BLaER1 treated with 17β-estradiol and CSF1 and Interleukin-3, amounts not matched to agents 10 nM and 100 nM (cell line): ENCODE measurements at regions not wholly inside any gene's neighbourhood (a gene's known extent, or its start where the extent isn't known, plus 50 kb on each side); places are given as distances from the start of the nearest gene placed in this dataset.

ENCODE experiments used
- H3K27ac ChIP-seq, 11 experiments: shearing (Covaris generic); formaldehyde crosslinking; 2 replicates each; pipeline ENCODE4 v1.8.1; 2022
- H3K27me3 ChIP-seq, 11 experiments: shearing (Covaris generic); formaldehyde crosslinking; 2 replicates each; pipeline ENCODE4 v1.8.1; 2022
- H3K36me3 ChIP-seq, 11 experiments: shearing (Covaris generic); formaldehyde crosslinking; 2 replicates each; pipeline ENCODE4 v1.8.1; 2022
- H3K4me1 ChIP-seq, 10 experiments: shearing (Covaris generic); formaldehyde crosslinking; 2 replicates each; pipeline ENCODE4 v1.8.1; 2022
- H3K4me2 ChIP-seq, 11 experiments: shearing (Covaris generic); formaldehyde crosslinking; 2 replicates each; pipeline ENCODE4 v1.8.1; 2022
- H3K4me3 ChIP-seq, 10 experiments: shearing (Covaris generic); formaldehyde crosslinking; 2 replicates each; pipeline ENCODE4 v1.8.1; 2022
- H3K9ac ChIP-seq, 11 experiments: shearing (Covaris generic); formaldehyde crosslinking; 2 replicates each; pipeline ENCODE4 v1.8.1; 2022
- H3K9me3 ChIP-seq, 11 experiments: shearing (Covaris generic); formaldehyde crosslinking; replicated peaks in 1 of 11; 2 replicates each; pipeline ENCODE4 v1.8.1; 2022
- H4K20me1 ChIP-seq, 11 experiments: shearing (Covaris generic); formaldehyde crosslinking; 2 replicates each; pipeline ENCODE4 v1.8.1; 2022
- Cebpa-rat ChIP-seq, 11 experiments: shearing (Covaris generic); IDR thresholded peaks; 2 replicates each; pipeline ENCODE4 v1.8.1; 2022

- Histone ChIP-seq H3K4me2 (peak overlapping the region in 6 of 11 experiments; percentile 4 to 51 (median 36); a peak in 5 of 22 replicates), H3K4me3 (no peak overlapping the region), H3K9ac (no peak overlapping the region), H3K36me3 (no peaks in the 10 kb centered on the region), H3K27ac (no peak overlapping the region), H4K20me1 (no peaks in the 10 kb centered on the region), H3K9me3 (peaks cover 0 to 8% (median 5%) of the 10 kb centered on the region in 11 experiments; a peak in 6 of 22 replicates), H3K27me3 (no peaks in the 10 kb centered on the region), H3K4me1 (peaks cover 0 to 8% (median 0%) of the 10 kb centered on the region in 10 experiments; a peak in 6 of 20 replicates)
- TF ChIP-seq Cebpa-rat (IDR thresholded peaks at IDR 0.05): peak in 1 of 11 experiments; percentile 61; a peak in 1 of 22 replicates
Measured at GRCh38 chr7:85757348-85757747, 570.5 kb upstream of the SEMA3D start.

- Histone ChIP-seq H3K4me1 (no peaks in the 10 kb centered on the region), H3K4me3 (no peak overlapping the region), H3K9ac (no peak overlapping the region), H3K36me3 (no peaks in the 10 kb centered on the region), H3K27ac (no peak overlapping the region), H3K27me3 (no peaks in the 10 kb centered on the region), H3K4me2 (no peak overlapping the region), H3K9me3 (peaks cover 11 to 22% (median 13%) of the 10 kb centered on the region in 11 experiments), H4K20me1 (no peaks in the 10 kb centered on the region)
- no peak for TF ChIP-seq Cebpa-rat (IDR thresholded peaks at IDR 0.05)
Measured at GRCh38 chr7:85750454-85750949, 563.6 kb upstream of the SEMA3D start.

GRCh38 chr7:85749696-85750453 lies 563.0 kb upstream of the SEMA3D start:
- no peak for TF ChIP-seq Cebpa-rat (IDR thresholded peaks at IDR 0.05)
- H3K4me3 ChIP-seq: no peak overlapping the region
- H3K9ac ChIP-seq: no peak overlapping the region
- no peak overlapping the region for H3K4me2 ChIP-seq
- H4K20me1 ChIP-seq: no peaks in the 10 kb centered on the region
- no peaks in the 10 kb centered on the region for H3K27me3 ChIP-seq
- no peaks in the 10 kb centered on the region for H3K4me1 ChIP-seq
- H3K9me3 ChIP-seq: peaks cover 17 to 29% (median 19%) of the 10 kb centered on the region in 11 experiments
- H3K27ac ChIP-seq: 0 out of 22 replicates have a peak overlapping the region, but pooled peaks of 1 of the 11 experiments have one; percentile 4
- no peaks in the 10 kb centered on the region for H3K36me3 ChIP-seq

- H3K36me3 ChIP-seq: no peaks in the 10 kb centered on the region
- no peak overlapping the region for H3K27ac ChIP-seq
- H3K4me2 ChIP-seq: no peak overlapping the region
- H3K9ac ChIP-seq: no peak overlapping the region
- no peak for TF ChIP-seq Cebpa-rat (IDR thresholded peaks at IDR 0.05)
- H3K4me3 ChIP-seq: no peak overlapping the region
- no peaks in the 10 kb centered on the region for H4K20me1 ChIP-seq
- peaks cover 20 to 38% (median 28%) of the 10 kb centered on the region in 11 experiments for H3K9me3 ChIP-seq
- H3K27me3 ChIP-seq: no peaks in the 10 kb centered on the region
- no peaks in the 10 kb centered on the region for H3K4me1 ChIP-seq
Measured at GRCh38 chr7:85748861-85749260, 562.0 kb upstream of the SEMA3D start.

GRCh38 chr7:85737426-85737825 lies 550.6 kb upstream of the SEMA3D start:
- H3K4me1 ChIP-seq: no peaks in the 10 kb centered on the region
- no peaks in the 10 kb centered on the region for H3K27me3 ChIP-seq
- peaks cover 5 to 37% (median 8%) of the 10 kb centered on the region in 11 experiments; a peak in 17 of 22 replicates for H3K9me3 ChIP-seq
- no peaks in the 10 kb centered on the region for H4K20me1 ChIP-seq
- no peak overlapping the region for H3K9ac ChIP-seq
- H3K27ac ChIP-seq: no peak overlapping the region
- TF ChIP-seq Cebpa-rat (IDR thresholded peaks at IDR 0.05): no peak
- H3K4me2 ChIP-seq: no peak overlapping the region
- H3K4me3 ChIP-seq: no peak overlapping the region
- 0 out of 22 replicates have a peak, but pooled peaks cover 0 to 3% (median 0%) of the 10 kb centered on the region in 11 experiments for H3K36me3 ChIP-seq

GRCh38 chr7:85736085-85736484 lies 549.2 kb upstream of the SEMA3D start:
- Histone ChIP-seq H3K27me3 (no peaks in the 10 kb centered on the region), H3K9ac (no peak overlapping the region), H3K4me1 (no peaks in the 10 kb centered on the region), H3K4me2 (no peak overlapping the region), H3K27ac (no peak overlapping the region), H4K20me1 (no peaks in the 10 kb centered on the region), H3K36me3 (0 out of 22 replicates have a peak, but pooled peaks cover 0 to 3% (median 0%) of the 10 kb centered on the region in 11 experiments), H3K4me3 (no peak overlapping the region), H3K9me3 (peaks cover 6 to 46% (median 10%) of the 10 kb centered on the region in 11 experiments; a peak in 17 of 22 replicates)
- TF ChIP-seq Cebpa-rat (IDR thresholded peaks at IDR 0.05): no peak

GRCh38 chr7:85734823-85735222 lies 548.0 kb upstream of the SEMA3D start:
- no peaks in the 10 kb centered on the region for H4K20me1 ChIP-seq
- TF ChIP-seq Cebpa-rat (IDR thresholded peaks at IDR 0.05): no peak
- H3K4me2 ChIP-seq: no peak overlapping the region
- 0 out of 22 replicates have a peak, but pooled peaks cover 0 to 3% (median 0%) of the 10 kb centered on the region in 11 experiments for H3K36me3 ChIP-seq
- H3K4me3 ChIP-seq: no peak overlapping the region
- peaks cover 6 to 46% (median 10%) of the 10 kb centered on the region in 11 experiments; a peak in 17 of 22 replicates for H3K9me3 ChIP-seq
- H3K27ac ChIP-seq: no peak overlapping the region
- no peaks in the 10 kb centered on the region for H3K27me3 ChIP-seq
- H3K9ac ChIP-seq: no peak overlapping the region
- no peaks in the 10 kb centered on the region for H3K4me1 ChIP-seq

- Histone ChIP-seq H3K9ac (no peak overlapping the region), H3K27ac (no peak overlapping the region), H3K36me3 (0 out of 22 replicates have a peak, but pooled peaks cover 0 to 3% (median 0%) of the 10 kb centered on the region in 11 experiments), H3K9me3 (peaks cover 6 to 36% (median 10%) of the 10 kb centered on the region in 11 experiments; a peak in 17 of 22 replicates), H4K20me1 (no peaks in the 10 kb centered on the region), H3K27me3 (no peaks in the 10 kb centered on the region), H3K4me3 (no peak overlapping the region), H3K4me1 (no peaks in the 10 kb centered on the region), H3K4me2 (no peak overlapping the region)
- no peak for TF ChIP-seq Cebpa-rat (IDR thresholded peaks at IDR 0.05)
Measured at GRCh38 chr7:85733169-85733915, 546.5 kb upstream of the SEMA3D start.

GRCh38 chr7:85730012-85730411 lies 543.2 kb upstream of the SEMA3D start:
- H3K4me2 ChIP-seq: no peak overlapping the region
- no peaks in the 10 kb centered on the region for H3K27me3 ChIP-seq
- H3K27ac ChIP-seq: no peak overlapping the region
- H3K9ac ChIP-seq: no peak overlapping the region
- H3K36me3 ChIP-seq: no peaks in the 10 kb centered on the region
- H4K20me1 ChIP-seq: no peaks in the 10 kb centered on the region
- peaks cover 0 to 11% (median 0%) of the 10 kb centered on the region in 11 experiments; a peak in 4 of 22 replicates for H3K9me3 ChIP-seq
- no peaks in the 10 kb centered on the region for H3K4me1 ChIP-seq
- H3K4me3 ChIP-seq: no peak overlapping the region
- TF ChIP-seq Cebpa-rat (IDR thresholded peaks at IDR 0.05): no peak
